ENCODE measurements at regions not wholly inside any gene's neighbourhood (a gene's known extent, or its start where the extent isn't known, plus 50 kb on each side); places are given as distances from the start of the nearest gene placed in this dataset.

DNA sequence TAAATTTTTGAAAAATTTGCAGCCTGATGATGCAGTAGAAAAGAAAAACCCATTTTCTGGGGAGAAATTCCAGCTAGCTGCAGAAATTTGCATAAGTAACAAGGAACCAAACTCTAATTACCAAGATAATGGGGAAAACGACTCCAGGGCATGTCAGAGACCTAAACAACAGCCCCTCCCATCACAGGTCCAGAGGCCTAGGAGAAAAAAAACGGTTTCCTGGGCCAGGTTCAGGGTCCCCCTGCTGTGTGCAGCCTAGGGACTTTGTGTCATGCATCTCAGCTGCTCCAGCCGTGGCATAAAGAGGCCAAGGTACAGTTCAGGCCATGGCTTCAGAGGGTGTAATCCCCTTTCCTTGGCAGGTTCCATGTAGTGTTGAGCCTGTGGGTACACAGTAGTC, 733.7 kb upstream of the CT83 start:
- Histone ChIP-seq H3K4ac (ENCODE audit: low read depth, low read length) (no peak overlapping the region), H3K79me1 (ENCODE audit: insufficient read depth, low read depth, low read length, poor library complexity, severe bottlenecking) (no peaks in the 10 kb centered on the region), H2BK20ac (ENCODE audit: low read depth, low read length, poor library complexity, severe bottlenecking) (no peak overlapping the region), H4K8ac (replicated peaks; ENCODE audit: insufficient read length, low read depth, low read length) (no peak overlapping the region), H2AK5ac (ENCODE audit: insufficient read length, low read length) (no peak overlapping the region), H3K27ac (ENCODE audit: insufficient read length, low read depth, low read length) (no peak overlapping the region), H3K23ac (ENCODE audit: insufficient read length, low read depth, low read length) (no peak overlapping the region), H3K14ac (ENCODE audit: insufficient read depth, low read length) (no peak overlapping the region), H2BK15ac (ENCODE audit: low read depth, low read length) (no peak overlapping the region), H3T11ph (ENCODE audit: low read length) (no peak overlapping the region), H2BK12ac (ENCODE audit: insufficient read length, low read depth, low read length) (no peak overlapping the region), H3K79me2 (ENCODE audit: insufficient read depth, low read length) (no peaks in the 10 kb centered on the region), H2BK5ac (ENCODE audit: insufficient read length, low read length) (no peak overlapping the region), H4K91ac (ENCODE audit: insufficient read length, low read depth, low read length) (no peak overlapping the region), H3K27me3 (ENCODE audit: insufficient read depth, low read length) (no peaks in the 10 kb centered on the region), H3K23me2 (ENCODE audit: insufficient read length, low read depth, low read length, poor library complexity, severe bottlenecking) (no peaks in the 10 kb centered on the region), H3K18ac (ENCODE audit: insufficient read length, low read depth, low read length) (no peak overlapping the region), H3K56ac (ENCODE audit: insufficient read length, low read depth, low read length) (no peak overlapping the region), H2AFZ (ENCODE audit: low read length) (no peak overlapping the region), H4K20me1 (ENCODE audit: control insufficient read depth, insufficient read depth, insufficient read length) (no peaks in the 10 kb centered on the region), H2BK120ac (ENCODE audit: low read depth, low read length, poor library complexity, severe bottlenecking) (no peak overlapping the region), H3K4me2 (ENCODE audit: insufficient read depth, insufficient read length, low read length) (no peak overlapping the region), H3K9me3 (ENCODE audit: control insufficient read depth, low read depth, low read length) (no peaks in the 10 kb centered on the region), H3K9ac (ENCODE audit: extremely low read depth, insufficient read length, low read length) (no peak overlapping the region), H4K5ac (ENCODE audit: insufficient read length, low read depth, low read length) (no peak overlapping the region), H3K4me1 (ENCODE audit: insufficient read depth, low read length) (peaks cover 9% of the 10 kb centered on the region; the same call in 1 of the 2 replicates)
- Mint-ChIP-seq H3K27ac (peak overlapping the region; percentile 42 to 63 (median 49); a peak in 3 of 7 replicates), H3K4me1 (peaks cover 20 to 31% of the 10 kb centered on the region in 2 experiments), H3K4me3 (no peak overlapping the region), H3K36me3 (ENCODE audit: insufficient read depth in 1 of 3, low read depth in 3 of 3) (peaks cover 6 to 14% (median 7%) of the 10 kb centered on the region in 3 experiments; a peak in 6 of 7 replicates), H3K27me3 (ENCODE audit: low read depth) (no peaks in the 10 kb centered on the region; the same call in 1 of the 2 replicates), H3K9me3 (no peaks in the 10 kb centered on the region; a peak in 2 of 5 replicates)
- TF ChIP-seq CTCF (conservative IDR thresholded peaks at IDR 0.05) = no peak
- peak; percentile 78 for DNase-seq
- WGBS (ENCODE audit: extremely low coverage, insufficient read length, low lambda C conversion rate) = no CpG with 5 or more reads among the region's 3 CpGs
